B cell (primary cell): ENCODE measurements at regions not wholly inside any gene's neighbourhood (a gene's known extent, or its start where the extent isn't known, plus 50 kb on each side); places are given as distances from the start of the nearest gene placed in this dataset.

Experiments used
- EZH2 ChIP-seq: IDR thresholded peaks from 2 replicates; pipeline ENCODE4 v1.6.1; 2012; ENCODE audit warnings: borderline replicate concordance, low read depth, mild to moderate bottlenecking, moderate library complexity, low read length; ENCODE audit not compliant: insufficient read depth, poor library complexity, severe bottlenecking
- TF ChIP-seq, protein P1 (sequence below): fragments of 200-600 bp; IDR thresholded peaks from one replicate; pipeline ENCODE4 v1.8.0; 2022; ENCODE audit warnings: antibody characterized with exemption, mild to moderate bottlenecking

DNA sequence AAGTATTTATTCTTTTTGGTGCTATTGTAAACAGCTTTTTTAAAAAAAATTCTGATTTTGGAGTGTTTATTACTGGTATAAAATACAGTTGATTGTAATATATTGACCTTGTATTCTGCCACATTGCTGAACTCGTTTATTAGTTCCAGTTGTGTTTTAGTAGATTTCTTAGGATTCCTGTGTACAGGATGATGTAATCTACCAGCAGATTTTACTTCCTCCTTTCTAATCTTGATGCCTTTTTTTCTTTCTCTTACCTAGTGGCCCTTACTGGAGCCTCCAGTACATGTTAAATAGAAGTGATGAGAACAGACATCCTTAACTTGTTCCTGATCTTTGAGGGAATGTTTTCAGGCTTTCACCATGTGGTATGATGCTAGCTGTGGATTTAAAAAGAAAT, 70.4 kb upstream of the KY start:
- TF ChIP-seq, protein P1, sequence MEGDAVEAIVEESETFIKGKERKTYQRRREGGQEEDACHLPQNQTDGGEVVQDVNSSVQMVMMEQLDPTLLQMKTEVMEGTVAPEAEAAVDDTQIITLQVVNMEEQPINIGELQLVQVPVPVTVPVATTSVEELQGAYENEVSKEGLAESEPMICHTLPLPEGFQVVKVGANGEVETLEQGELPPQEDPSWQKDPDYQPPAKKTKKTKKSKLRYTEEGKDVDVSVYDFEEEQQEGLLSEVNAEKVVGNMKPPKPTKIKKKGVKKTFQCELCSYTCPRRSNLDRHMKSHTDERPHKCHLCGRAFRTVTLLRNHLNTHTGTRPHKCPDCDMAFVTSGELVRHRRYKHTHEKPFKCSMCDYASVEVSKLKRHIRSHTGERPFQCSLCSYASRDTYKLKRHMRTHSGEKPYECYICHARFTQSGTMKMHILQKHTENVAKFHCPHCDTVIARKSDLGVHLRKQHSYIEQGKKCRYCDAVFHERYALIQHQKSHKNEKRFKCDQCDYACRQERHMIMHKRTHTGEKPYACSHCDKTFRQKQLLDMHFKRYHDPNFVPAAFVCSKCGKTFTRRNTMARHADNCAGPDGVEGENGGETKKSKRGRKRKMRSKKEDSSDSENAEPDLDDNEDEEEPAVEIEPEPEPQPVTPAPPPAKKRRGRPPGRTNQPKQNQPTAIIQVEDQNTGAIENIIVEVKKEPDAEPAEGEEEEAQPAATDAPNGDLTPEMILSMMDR, result no peak
- TF ChIP-seq EZH2, result no peak
